HepG2 (cell line): ENCODE measurements at regions not wholly inside any gene's neighbourhood (a gene's known extent, or its start where the extent isn't known, plus 50 kb on each side); places are given as distances from the start of the nearest gene placed in this dataset.
"Not testable (repeated sequence)": the region's sequence is repeated elsewhere in the genome, so short reads cannot be mapped to it uniquely, and the experiment has no call there.

Source experiments
- ATAC-seq: fragments of 200-7000 bp; cut with Tn5 transposase; 3 replicates; pipeline ENCODE4 v1.9.1; 2020; ENCODE audit warnings: mild to moderate bottlenecking, moderate library complexity
- BruUV-seq: library from RNA; stranded (reverse); fragments of 400-500 nt; replicated peaks from 2 replicates; lab custom pipeline; 2021; lab: Mats Ljungman, UMichigan
- CTCF ChIA-PET: fragments of 300-600 bp; formaldehyde crosslinking; extraction: SDS; loops from one replicate; lab custom pipeline; 2021; ENCODE audit warnings: low total read pairs, inconsistent platforms, low intra/inter-chr PET ratio; lab: Yijun Ruan, JAX
- POLR2A ChIA-PET: fragments of 350-600 bp; sonication (Branson Sonifier 250); formaldehyde crosslinking; loops from one replicate; lab custom pipeline; 2020; ENCODE audit warnings: antibody characterized with exemption, inconsistent platforms; lab: Yijun Ruan, JAX
- DNase-seq: peaks from one replicate; pipeline ENCODE4 v3.0.0-alpha.2; 2015; ENCODE audit warnings: low spot score
- FAIRE-seq: peaks from 3 replicates; lab custom pipeline; 2011; peaks lifted over from hg19 to GRCh38; lab: Jason Lieb, UNC
- H2AFZ ChIP-seq: one replicate; pipeline ENCODE4 v1.6.1; 2011; ENCODE audit warnings: low read length, inconsistent platforms
- H3K27ac ChIP-seq: fragments of 300-600 bp; 3 replicates; pipeline ENCODE4 v1.8.0; 2011; ENCODE audit warnings: mixed run types, mild to moderate bottlenecking, mixed read lengths, low read length, inconsistent platforms; ENCODE audit not compliant: insufficient read depth; ENCODE audit errors: extremely low read length
- H3K27me3 ChIP-seq, 2 experiments: fragments of 200-600 bp in 1 of 2; 2 replicates in 1 of 2; 3 replicates in 1 of 2; pipeline versions ENCODE4 v1.6.0 to v1.8.0; 2011; ENCODE audit warnings: low read length in 2 of 2, mild to moderate bottlenecking in 2 of 2, moderate library complexity in 2 of 2, inconsistent platforms in 1 of 2; ENCODE audit not compliant: insufficient read depth in 2 of 2, control insufficient read depth in 1 of 2
- H3K36me3 ChIP-seq, 2 experiments: fragments of 200-600 bp in 1 of 2; replicated peaks in 1 of 2; 2 replicates in 1 of 2; 3 replicates in 1 of 2; pipeline versions ENCODE4 v1.5.1 to v1.8.0; 2011; ENCODE audit warnings: low read length in 2 of 2, inconsistent platforms in 1 of 2; ENCODE audit not compliant: insufficient read depth in 2 of 2, control insufficient read depth in 1 of 2
- H3K4me1 ChIP-seq: 2 replicates; pipeline ENCODE4 v1.5.1; 2012; ENCODE audit warnings: low read length, inconsistent platforms; ENCODE audit not compliant: insufficient read depth
- H3K4me2 ChIP-seq: 2 replicates; pipeline ENCODE4 v1.6.0; 2011; ENCODE audit warnings: low read depth, low read length, inconsistent platforms
- H3K4me3 ChIP-seq, 3 experiments: fragments of 200-600 bp in 1 of 3; sonication (generic), shearing (Covaris generic) in 1 of 3; replicated peaks in 1 of 3; 2 replicates each; pipeline ENCODE4 v1.5.1; 2011 to 2016; ENCODE audit warnings: low read length in 3 of 3, inconsistent platforms in 2 of 3, low read depth in 2 of 3, mild to moderate bottlenecking in 2 of 3, control low read depth in 1 of 3, mixed read lengths in 1 of 3; ENCODE audit not compliant: insufficient read depth in 1 of 3
- H3K79me2 ChIP-seq: one replicate; pipeline ENCODE4 v1.6.1; 2011; ENCODE audit warnings: low read length, inconsistent platforms; ENCODE audit not compliant: insufficient read depth
- H3K9ac ChIP-seq: 2 replicates; pipeline ENCODE4 v1.6.0; 2011; ENCODE audit warnings: mild to moderate bottlenecking, low read depth, low read length, inconsistent platforms; ENCODE audit not compliant: insufficient read depth
- H3K9me3 ChIP-seq: 2 replicates; pipeline ENCODE4 v1.5.1; 2012; ENCODE audit warnings: mild to moderate bottlenecking, low read length
- H4K20me1 ChIP-seq: 2 replicates; pipeline ENCODE4 v1.6.0; 2011; ENCODE audit warnings: inconsistent platforms, mild to moderate bottlenecking, low read length, moderate library complexity; ENCODE audit not compliant: insufficient read depth
- GPN1 ChIP-seq: sonication (generic); formaldehyde crosslinking; IDR thresholded peaks from 2 replicates; pipeline ENCODE4 v1.5.1; 2020; ENCODE audit warnings: missing genetic modification reagents, borderline replicate concordance
- PHB2 ChIP-seq: fragments of 450-650 bp; IDR thresholded peaks from 2 replicates; pipeline ENCODE4 v1.6.1; 2018; ENCODE audit not compliant: partially characterized antibody
- SP1 ChIP-seq, 2 experiments: fragments of 450-650 bp in 1 of 2; sonication (generic) in 1 of 2; formaldehyde crosslinking in 1 of 2; IDR thresholded peaks; 2 replicates each; pipeline versions ENCODE4 v1.4.0 to v1.6.1; 2016 to 2020; ENCODE audit warnings: missing genetic modification reagents in 1 of 2
- WGBS: methylation state at CpG from one replicate; pipeline ENCODE4 v1.1.6; 2017; ENCODE audit warnings: low lambda C conversion rate; 5-methylcytosine and 5-hydroxymethylcytosine counted together
- in situ Hi-C: cut with HindIII; loops from 2 replicates; pipeline ENCODE4 v1.10.0; 2017; ENCODE audit warnings: low pct_unique_long_range_greater_than_20kb; ENCODE audit not compliant: extremely low pct_ligation_motif_present
- intact Hi-C: fragments of 100-400 bp; cut with micrococcal nuclease; formaldehyde crosslinking; loops from one replicate; pipeline ENCODE4 v1.10.0; 2022; ENCODE audit not compliant: unreplicated experiment

GRCh38 chr12:58117667-58118066, 176.3 kb downstream of the ATP23 start (continued):
- TF ChIP-seq GPN1 (CRISPR knock-in tag) (no peak), PHB2 (no peak)

GRCh38 chr12:58125761-58126160, 184.4 kb downstream of the ATP23 start:
- FAIRE-seq, BruUV-seq, H3K4me2 ChIP-seq, in situ Hi-C loops, ATAC-seq, H3K27me3 ChIP-seq, CTCF ChIA-PET, DNase-seq, intact Hi-C loops, H3K4me1 ChIP-seq, H3K36me3 ChIP-seq, POLR2A ChIA-PET, H3K9ac ChIP-seq, H4K20me1 ChIP-seq, H3K9me3 ChIP-seq, H2AFZ ChIP-seq, H3K4me3 ChIP-seq, H3K27ac ChIP-seq, H3K79me2 ChIP-seq: not testable (repeated sequence)

- H2AFZ ChIP-seq: no peak overlapping the region
- H3K4me2 ChIP-seq: no peak overlapping the region
- ChIA-PET CTCF (no interaction called here), POLR2A (no interaction called here)
- in situ Hi-C loops: no loop called here
- no peaks in the 10 kb centered on the region for H3K9me3 ChIP-seq
- H3K27me3 ChIP-seq: no peaks in the 10 kb centered on the region
- H3K36me3 ChIP-seq: no peaks in the 10 kb centered on the region
- no peaks in the 10 kb centered on the region for H3K4me1 ChIP-seq
- TF ChIP-seq SP1 (IDR thresholded peaks at IDR 0.05) (no peak), SP1 (CRISPR knock-in tag; IDR thresholded peaks at IDR 0.05) (no peak)
- H3K79me2 ChIP-seq: no peaks in the 10 kb centered on the region
- WGBS: 3% methylated on average over 5 of the region's 5 CpGs
- no TSS peak for BruUV-seq
- no peak for DNase-seq
- FAIRE-seq: no peak
- no peak overlapping the region for H3K9ac ChIP-seq
- H3K4me3 ChIP-seq: no peak overlapping the region
- intact Hi-C loops: no loop called here
- no peak for ATAC-seq
- H4K20me1 ChIP-seq: no peaks in the 10 kb centered on the region
- no peak overlapping the region for H3K27ac ChIP-seq
Observed at GRCh38 chr12:58131986-58132755, 190.8 kb downstream of the ATP23 start.
